Mesenteric fat pad (tissue), 1 donor: ENCODE measurements at regions not wholly inside any gene's neighbourhood (a gene's known extent, or its start where the extent isn't known, plus 50 kb on each side); places are given as distances from the start of the nearest gene placed in this dataset.

ENCODE experiments used
- DNase-seq: peaks from one replicate; pipeline ENCODE4 v3.0.0-alpha.2; 2020; ENCODE audit warnings: low spot score
- donor health status: DM: yes; HTN: yes; CAD: no.

- DNase-seq: no peak
These were observed 131.9 kb downstream of the DAD1 start for GRCh38 chr14:22456998-22457594.

- no peak for DNase-seq
These were observed 132.6 kb downstream of the DAD1 start for GRCh38 chr14:22456421-22456820.

GRCh38 chr14:22452330-22452729 lies 136.7 kb downstream of the DAD1 start:
- DNase-seq: no peak

GRCh38 chr14:22450266-22450665 lies 138.8 kb downstream of the DAD1 start:
- no peak for DNase-seq

GRCh38 chr14:22449600-22449905 lies 139.5 kb downstream of the DAD1 start:
- DNase-seq: no peak

- DNase-seq: no peak
These were observed 140.0 kb downstream of the DAD1 start for GRCh38 chr14:22448905-22449599.

GRCh38 chr14:22448035-22448904 lies 140.8 kb downstream of the DAD1 start:
- no peak for DNase-seq

GRCh38 chr14:22438742-22439141 lies 150.3 kb downstream of the DAD1 start:
- no peak for DNase-seq

- no peak for DNase-seq
These were observed 154.0 kb downstream of the DAD1 start for GRCh38 chr14:22434901-22435550.

GRCh38 chr14:22434030-22434429 lies 155.0 kb downstream of the DAD1 start:
- DNase-seq: no peak

- DNase-seq: no peak
These were observed 156.0 kb downstream of the DAD1 start for GRCh38 chr14:22433069-22433468.

- DNase-seq: no peak
These were observed 156.6 kb downstream of the DAD1 start for GRCh38 chr14:22432348-22432976.

GRCh38 chr14:22429546-22430294 lies 159.3 kb downstream of the DAD1 start:
- no peak for DNase-seq

- no peak for DNase-seq
These were observed 160.2 kb downstream of the DAD1 start for GRCh38 chr14:22428700-22429291.

- no peak for DNase-seq
These were observed 161.2 kb downstream of the DAD1 start for GRCh38 chr14:22427771-22428231.

- DNase-seq: no peak
These were observed 162.3 kb downstream of the DAD1 start for GRCh38 chr14:22426711-22427110.

- DNase-seq: no peak
These were observed 165.1 kb downstream of the DAD1 start for GRCh38 chr14:22423958-22424357.

- DNase-seq: no peak
These were observed 166.8 kb downstream of the DAD1 start for GRCh38 chr14:22422238-22422637.

- DNase-seq: no peak
These were observed 168.3 kb downstream of the DAD1 start for GRCh38 chr14:22420598-22421186.

GRCh38 chr14:22419620-22420019 lies 169.4 kb downstream of the DAD1 start:
- no peak for DNase-seq
